Right atrium auricular region (tissue), 2 donors: ENCODE measurements at regions not wholly inside any gene's neighbourhood (a gene's known extent, or its start where the extent isn't known, plus 50 kb on each side); places are given as distances from the start of the nearest gene placed in this dataset.

Experiments used
- DNase-seq: peaks from one replicate; pipeline ENCODE4 v3.0.0-alpha.2; 2019; ENCODE audit warnings: low spot score
- H3K27ac ChIP-seq, 2 donors: fragments of 200-600 bp; sonication (generic); 1 replicate in 1 of 2; 2 replicates in 1 of 2; pipeline ENCODE4 v1.5.1; 2016 to 2019
- H3K27me3 ChIP-seq, 2 donors: fragments of 200-600 bp; sonication (generic); one replicate each; pipeline versions ENCODE4 v1.5.1 to v1.6.0; 2017 to 2019
- H3K36me3 ChIP-seq: fragments of 200-600 bp; sonication (generic); one replicate; pipeline ENCODE4 v1.5.1; 2016
- H3K4me1 ChIP-seq, 2 donors: fragments of 200-600 bp; sonication (generic); one replicate each; pipeline versions ENCODE4 v1.5.1 to v1.6.0; 2017 to 2019
- H3K4me3 ChIP-seq, 2 donors: fragments of 200-600 bp; sonication (generic); 1 replicate in 1 of 2; 2 replicates in 1 of 2; pipeline ENCODE4 v1.5.1; 2017 to 2019; ENCODE audit warnings: mild to moderate bottlenecking in 1 of 2, moderate library complexity in 1 of 2
- H3K9me3 ChIP-seq, 2 donors: fragments of 200-600 bp; sonication (generic); one replicate each; pipeline ENCODE4 v1.5.1; 2019
- TF ChIP-seq, protein P1 (sequence below), 2 donors: fragments of 200-600 bp; sonication (generic); IDR thresholded peaks; one replicate each; pipeline ENCODE4 v1.5.1; 2019; ENCODE audit warnings: antibody characterized with exemption in 2 of 2

GRCh38 chr1:84090447-84091245, 53.4 kb upstream of the PRKACB start:
- H3K9me3 ChIP-seq: no peaks in the 10 kb centered on the region
- no peak overlapping the region for H3K27ac ChIP-seq
- H3K4me3 ChIP-seq: no peak overlapping the region
- peaks cover 0 to 8% of the 10 kb centered on the region in 2 donors for H3K4me1 ChIP-seq
- no peaks in the 10 kb centered on the region for H3K27me3 ChIP-seq
- TF ChIP-seq, protein P1, sequence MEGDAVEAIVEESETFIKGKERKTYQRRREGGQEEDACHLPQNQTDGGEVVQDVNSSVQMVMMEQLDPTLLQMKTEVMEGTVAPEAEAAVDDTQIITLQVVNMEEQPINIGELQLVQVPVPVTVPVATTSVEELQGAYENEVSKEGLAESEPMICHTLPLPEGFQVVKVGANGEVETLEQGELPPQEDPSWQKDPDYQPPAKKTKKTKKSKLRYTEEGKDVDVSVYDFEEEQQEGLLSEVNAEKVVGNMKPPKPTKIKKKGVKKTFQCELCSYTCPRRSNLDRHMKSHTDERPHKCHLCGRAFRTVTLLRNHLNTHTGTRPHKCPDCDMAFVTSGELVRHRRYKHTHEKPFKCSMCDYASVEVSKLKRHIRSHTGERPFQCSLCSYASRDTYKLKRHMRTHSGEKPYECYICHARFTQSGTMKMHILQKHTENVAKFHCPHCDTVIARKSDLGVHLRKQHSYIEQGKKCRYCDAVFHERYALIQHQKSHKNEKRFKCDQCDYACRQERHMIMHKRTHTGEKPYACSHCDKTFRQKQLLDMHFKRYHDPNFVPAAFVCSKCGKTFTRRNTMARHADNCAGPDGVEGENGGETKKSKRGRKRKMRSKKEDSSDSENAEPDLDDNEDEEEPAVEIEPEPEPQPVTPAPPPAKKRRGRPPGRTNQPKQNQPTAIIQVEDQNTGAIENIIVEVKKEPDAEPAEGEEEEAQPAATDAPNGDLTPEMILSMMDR (IDR thresholded peaks at IDR 0.05): no peak
- DNase-seq: no peak
- H3K36me3 ChIP-seq: no peaks in the 10 kb centered on the region

- H3K36me3 ChIP-seq: no peaks in the 10 kb centered on the region
- TF ChIP-seq, protein P1 (IDR thresholded peaks at IDR 0.05): no peak
- H3K27ac ChIP-seq: no peak overlapping the region
- H3K27me3 ChIP-seq: no peaks in the 10 kb centered on the region
- peaks cover 0 to 8% of the 10 kb centered on the region in 2 donors for H3K4me1 ChIP-seq
- DNase-seq: no peak
- no peaks in the 10 kb centered on the region for H3K9me3 ChIP-seq
- no peak overlapping the region for H3K4me3 ChIP-seq
These were observed 54.2 kb upstream of the PRKACB start for GRCh38 chr1:84089867-84090266.

DNA sequence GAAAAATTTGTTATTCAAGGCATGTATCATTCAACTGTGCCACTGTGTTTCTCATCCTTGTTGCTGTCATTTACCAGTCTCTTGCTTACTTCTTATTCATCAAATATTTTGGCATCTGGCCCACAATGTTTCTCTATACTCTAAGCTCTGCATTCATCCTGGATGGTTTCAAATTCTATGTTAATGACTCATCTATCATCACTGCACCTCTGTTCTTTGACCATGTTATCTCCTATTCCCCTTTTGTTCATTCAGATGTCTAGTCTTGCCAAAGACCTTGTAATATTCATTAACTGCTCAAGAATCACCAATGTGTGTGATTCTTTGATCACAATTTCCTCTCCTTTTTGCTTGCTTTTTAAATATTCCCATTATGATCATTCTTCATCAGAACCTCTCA, 54.6 kb upstream of the PRKACB start:
- TF ChIP-seq, protein P1 (IDR thresholded peaks at IDR 0.05): no peak
- DNase-seq: no peak
- H3K9me3 ChIP-seq: no peaks in the 10 kb centered on the region
- peaks cover 0 to 8% of the 10 kb centered on the region in 2 donors for H3K4me1 ChIP-seq
- H3K36me3 ChIP-seq: no peaks in the 10 kb centered on the region
- H3K27ac ChIP-seq: no peak overlapping the region
- no peaks in the 10 kb centered on the region for H3K27me3 ChIP-seq
- no peak overlapping the region for H3K4me3 ChIP-seq

DNA sequence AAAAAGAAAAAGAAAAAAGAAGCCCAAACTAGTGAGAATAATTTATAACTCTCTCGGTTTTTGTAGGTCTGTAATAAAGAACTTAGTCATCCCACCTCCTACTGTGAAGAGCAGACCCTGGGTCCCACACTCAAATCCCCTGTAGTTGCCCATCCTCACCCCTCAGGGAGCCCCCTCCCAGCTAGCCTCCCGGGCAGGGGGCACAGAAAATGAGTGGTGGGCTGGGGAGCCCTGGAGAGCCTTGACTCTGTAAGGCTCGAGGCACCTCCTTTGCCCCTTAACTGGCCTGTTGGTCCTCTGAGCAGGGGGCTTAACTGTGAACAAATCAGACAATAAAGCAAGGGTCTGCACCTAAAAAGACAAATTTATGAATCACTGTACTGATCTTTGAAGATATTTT, 57.5 kb upstream of the PRKACB start:
- H3K4me1 ChIP-seq: peaks cover 0 to 8% of the 10 kb centered on the region in 2 donors
- TF ChIP-seq, protein P1 (IDR thresholded peaks at IDR 0.05): no peak
- DNase-seq: no peak
- H3K4me3 ChIP-seq: no peak overlapping the region
- no peaks in the 10 kb centered on the region for H3K9me3 ChIP-seq
- H3K36me3 ChIP-seq: no peaks in the 10 kb centered on the region
- H3K27ac ChIP-seq: no peak overlapping the region
- H3K27me3 ChIP-seq: no peaks in the 10 kb centered on the region

DNA sequence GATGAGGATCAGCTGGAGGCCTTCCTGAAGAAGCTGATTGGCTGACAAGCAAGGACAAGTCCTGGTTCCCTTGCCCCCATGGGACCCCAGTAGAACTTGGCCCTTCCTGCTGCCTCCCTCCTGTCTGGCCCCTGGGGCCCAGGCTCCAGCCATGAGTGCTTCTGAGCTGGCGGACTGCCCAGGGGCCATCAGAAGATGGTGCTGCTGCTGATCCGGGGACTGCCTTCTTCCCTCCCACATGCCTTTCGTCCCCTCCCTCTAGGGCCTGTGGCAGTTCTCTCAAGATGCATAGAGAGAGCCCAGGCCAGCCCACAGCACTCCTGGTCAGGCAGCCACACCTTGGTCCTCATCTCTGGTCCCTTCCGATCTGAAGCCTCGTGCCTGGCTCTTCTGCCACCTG, 57.9 kb upstream of the PRKACB start:
- H3K4me1 ChIP-seq: peaks cover 0 to 8% of the 10 kb centered on the region in 2 donors
- H3K27me3 ChIP-seq: no peaks in the 10 kb centered on the region
- TF ChIP-seq, protein P1 (IDR thresholded peaks at IDR 0.05): no peak
- no peak overlapping the region for H3K4me3 ChIP-seq
- no peaks in the 10 kb centered on the region for H3K9me3 ChIP-seq
- H3K27ac ChIP-seq: no peak overlapping the region
- DNase-seq: no peak
- no peaks in the 10 kb centered on the region for H3K36me3 ChIP-seq

- TF ChIP-seq, protein P1 (IDR thresholded peaks at IDR 0.05): no peak
- Histone ChIP-seq H3K4me1 (no peaks in the 10 kb centered on the region), H3K36me3 (no peaks in the 10 kb centered on the region), H3K27ac (no peak overlapping the region), H3K9me3 (no peaks in the 10 kb centered on the region), H3K27me3 (no peaks in the 10 kb centered on the region), H3K4me3 (no peak overlapping the region)
- no peak for DNase-seq
These were observed 60.8 kb upstream of the PRKACB start for GRCh38 chr1:84083307-84083706.
